BE2C (cell line): ENCODE measurements at regions not wholly inside any gene's neighbourhood (a gene's known extent, or its start where the extent isn't known, plus 50 kb on each side); places are given as distances from the start of the nearest gene placed in this dataset.

Experiments used
- DNase-seq: peaks from one replicate; pipeline ENCODE4 v3.0.0-alpha.2; 2020
- H3K27me3 ChIP-seq: fragments of 250-450 bp; sonication (Bioruptor Pico); 2 replicates; pipeline ENCODE4 v1.5.1; 2020; ENCODE audit warnings: mild to moderate bottlenecking
- H3K36me3 ChIP-seq: fragments of 250-450 bp; sonication (Bioruptor Pico); 2 replicates; pipeline ENCODE4 v1.5.1; 2020; ENCODE audit warnings: mild to moderate bottlenecking
- H3K4me1 ChIP-seq: fragments of 250-450 bp; sonication (Bioruptor Pico); 2 replicates; pipeline ENCODE4 v1.5.1; 2020
- H3K4me3 ChIP-seq: 2 replicates; pipeline ENCODE4 v1.5.1; 2011; ENCODE audit warnings: low read depth, low read length
- H3K9me3 ChIP-seq: fragments of 250-450 bp; sonication (Bioruptor Pico); 2 replicates; pipeline ENCODE4 v1.5.1; 2020
- TF ChIP-seq, protein P1 (sequence below): IDR thresholded peaks from 2 replicates; pipeline ENCODE4 v1.5.1; 2012; ENCODE audit warnings: mild to moderate bottlenecking, low read depth, low read length

- Histone ChIP-seq H3K27me3 (no peaks in the 10 kb centered on the region), H3K9me3 (no peaks in the 10 kb centered on the region; the same call in none of the 2 replicates), H3K4me3 (no peak overlapping the region), H3K36me3 (no peaks in the 10 kb centered on the region), H3K4me1 (no peaks in the 10 kb centered on the region)
- TF ChIP-seq, protein P1, sequence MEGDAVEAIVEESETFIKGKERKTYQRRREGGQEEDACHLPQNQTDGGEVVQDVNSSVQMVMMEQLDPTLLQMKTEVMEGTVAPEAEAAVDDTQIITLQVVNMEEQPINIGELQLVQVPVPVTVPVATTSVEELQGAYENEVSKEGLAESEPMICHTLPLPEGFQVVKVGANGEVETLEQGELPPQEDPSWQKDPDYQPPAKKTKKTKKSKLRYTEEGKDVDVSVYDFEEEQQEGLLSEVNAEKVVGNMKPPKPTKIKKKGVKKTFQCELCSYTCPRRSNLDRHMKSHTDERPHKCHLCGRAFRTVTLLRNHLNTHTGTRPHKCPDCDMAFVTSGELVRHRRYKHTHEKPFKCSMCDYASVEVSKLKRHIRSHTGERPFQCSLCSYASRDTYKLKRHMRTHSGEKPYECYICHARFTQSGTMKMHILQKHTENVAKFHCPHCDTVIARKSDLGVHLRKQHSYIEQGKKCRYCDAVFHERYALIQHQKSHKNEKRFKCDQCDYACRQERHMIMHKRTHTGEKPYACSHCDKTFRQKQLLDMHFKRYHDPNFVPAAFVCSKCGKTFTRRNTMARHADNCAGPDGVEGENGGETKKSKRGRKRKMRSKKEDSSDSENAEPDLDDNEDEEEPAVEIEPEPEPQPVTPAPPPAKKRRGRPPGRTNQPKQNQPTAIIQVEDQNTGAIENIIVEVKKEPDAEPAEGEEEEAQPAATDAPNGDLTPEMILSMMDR: no peak
- DNase-seq: no peak
Measured at GRCh38 chr13:53642306-53642705, 613.7 kb downstream of the OLFM4 start.

- H3K4me1 ChIP-seq: no peaks in the 10 kb centered on the region
- no peaks in the 10 kb centered on the region for H3K9me3 ChIP-seq
- TF ChIP-seq, protein P1: no peak
- no peak overlapping the region for H3K4me3 ChIP-seq
- H3K36me3 ChIP-seq: no peaks in the 10 kb centered on the region
- no peak for DNase-seq
- H3K27me3 ChIP-seq: no peaks in the 10 kb centered on the region
Measured at GRCh38 chr13:53648673-53649072, 620.1 kb downstream of the OLFM4 start.

DNA sequence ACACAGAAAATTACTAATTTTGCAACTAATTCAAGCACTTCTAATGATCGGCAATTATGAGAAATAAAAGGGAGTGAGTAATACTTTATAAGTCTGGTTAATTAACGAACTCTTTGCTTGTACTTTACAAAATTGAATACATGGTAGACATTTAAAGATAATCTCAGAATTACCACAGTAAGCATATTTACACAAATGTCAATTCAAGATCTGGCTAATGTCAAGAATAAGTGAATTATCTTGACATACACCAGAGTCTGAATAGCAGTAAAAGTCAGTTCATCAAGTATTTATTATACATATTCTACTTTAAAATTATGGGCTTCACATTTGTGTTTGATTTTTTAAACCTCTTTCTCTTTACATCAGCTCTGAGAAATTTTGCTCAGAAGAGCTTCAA, 643.4 kb downstream of the OLFM4 start:
- TF ChIP-seq, protein P1: no peak

DNA sequence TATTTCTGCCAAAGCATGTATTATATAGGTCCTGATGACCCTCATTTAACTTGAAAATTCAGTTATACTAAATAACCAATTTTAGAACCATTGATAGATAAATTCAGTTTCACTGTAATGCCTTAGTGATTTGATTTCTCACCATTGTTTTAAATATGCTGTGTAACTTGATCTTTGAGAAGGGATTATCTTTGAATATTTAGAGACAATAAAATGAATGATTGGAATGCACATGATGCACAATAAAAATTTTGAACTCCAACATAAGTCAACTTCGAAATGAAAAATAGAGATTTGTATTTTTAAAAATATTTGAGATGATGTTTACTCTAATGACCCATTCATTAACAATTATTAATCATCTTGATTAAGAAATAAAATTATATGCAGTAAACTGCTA, 654.5 kb downstream of the OLFM4 start:
- no peak overlapping the region for H3K4me3 ChIP-seq
- H3K36me3 ChIP-seq: no peaks in the 10 kb centered on the region
- H3K27me3 ChIP-seq: no peaks in the 10 kb centered on the region
- H3K4me1 ChIP-seq: no peaks in the 10 kb centered on the region
- TF ChIP-seq, protein P1: no peak
- no peaks in the 10 kb centered on the region for H3K9me3 ChIP-seq
- DNase-seq: no peak

More for the DNA sequence above, 643.4 kb downstream of the OLFM4 start:
- DNase-seq: no peak
- Histone ChIP-seq H3K27me3 (no peaks in the 10 kb centered on the region), H3K4me1 (no peaks in the 10 kb centered on the region), H3K4me3 (no peak overlapping the region), H3K9me3 (no peaks in the 10 kb centered on the region), H3K36me3 (no peaks in the 10 kb centered on the region)

DNA sequence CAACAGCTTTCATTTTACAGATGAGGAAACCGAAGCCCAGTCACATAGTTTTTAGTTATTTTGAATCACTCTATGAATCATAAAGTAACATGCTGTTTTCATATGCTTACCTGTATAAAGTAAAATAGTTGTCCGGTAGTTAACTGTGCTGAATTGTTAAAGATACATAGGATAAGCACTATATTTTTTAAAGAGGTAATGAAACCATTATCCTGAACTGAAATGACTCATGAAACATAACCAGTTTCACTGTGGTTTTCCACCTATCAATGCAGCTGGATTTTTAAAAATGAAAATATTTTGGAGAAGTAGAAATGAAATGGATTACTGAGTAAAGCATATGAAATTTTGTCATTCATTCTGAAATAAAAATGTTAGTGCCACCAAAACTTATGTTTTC, 655.0 kb downstream of the OLFM4 start:
- no peak for DNase-seq
- TF ChIP-seq, protein P1: no peak
- Histone ChIP-seq H3K4me3 (no peak overlapping the region), H3K4me1 (no peaks in the 10 kb centered on the region), H3K9me3 (no peaks in the 10 kb centered on the region), H3K27me3 (no peaks in the 10 kb centered on the region), H3K36me3 (no peaks in the 10 kb centered on the region)

GRCh38 chr13:53691417-53691816, 662.8 kb downstream of the OLFM4 start:
- Histone ChIP-seq H3K36me3 (no peaks in the 10 kb centered on the region), H3K4me1 (no peaks in the 10 kb centered on the region), H3K9me3 (no peaks in the 10 kb centered on the region), H3K27me3 (no peaks in the 10 kb centered on the region), H3K4me3 (no peak overlapping the region)
- TF ChIP-seq, protein P1: no peak
- DNase-seq: no peak
